H1 (cell line): ENCODE measurements at regions not wholly inside any gene's neighbourhood (a gene's known extent, or its start where the extent isn't known, plus 50 kb on each side); places are given as distances from the start of the nearest gene placed in this dataset.
A peak's percentile ranks its signal among the peaks of the same experiment; 100 is the strongest.

Experiments
- ATF2 ChIP-seq: IDR thresholded peaks from 2 replicates; pipeline ENCODE4 v1.6.1; 2012; ENCODE audit warnings: low read length, inconsistent platforms
- CBX5 ChIP-seq: fragments of 300-800, 300-1000 bp; sonication (generic); IDR thresholded peaks from 2 replicates; pipeline ENCODE4 v1.7.1; 2016; ENCODE audit warnings: antibody characterized with exemption, low read length, low read depth
- CHD7 ChIP-seq: fragments of 300-600 bp; sonication (generic); IDR thresholded peaks from 2 replicates; pipeline ENCODE4 v1.7.1; 2012; ENCODE audit warnings: low read length, moderate library complexity, mild to moderate bottlenecking, inconsistent platforms; ENCODE audit not compliant: insufficient replicate concordance
- CTBP2 ChIP-seq: IDR thresholded peaks from 2 replicates; pipeline ENCODE4 v1.7.0; 2011; ENCODE audit warnings: borderline replicate concordance, mild to moderate bottlenecking, moderate library complexity, mixed read lengths, low read length; ENCODE audit not compliant: insufficient read depth, insufficient read length
- GABPA ChIP-seq: IDR thresholded peaks from 2 replicates; pipeline ENCODE4 v1.6.1; 2011; ENCODE audit warnings: mild to moderate bottlenecking, low read length, moderate library complexity, borderline replicate concordance; ENCODE audit not compliant: insufficient read depth
- MAFK ChIP-seq: IDR thresholded peaks from 2 replicates; pipeline ENCODE4 v1.6.1; 2012; ENCODE audit warnings: low read depth, mild to moderate bottlenecking, improper control_type of control experiment, low read length
- NANOG ChIP-seq: IDR thresholded peaks from 2 replicates; pipeline ENCODE4 v1.6.1; 2011; ENCODE audit warnings: low read length, low read depth, mild to moderate bottlenecking, inconsistent platforms; ENCODE audit not compliant: insufficient read depth, poor library complexity, severe bottlenecking
- SP4 ChIP-seq: IDR thresholded peaks from 2 replicates; pipeline ENCODE4 v1.6.1; 2012; ENCODE audit warnings: low read length, inconsistent platforms
- TAF7 ChIP-seq: optimal IDR thresholded peaks from 2 replicates; pipeline ENCODE3; 2011; ENCODE audit warnings: low read depth, mild to moderate bottlenecking, inconsistent platforms, low read length, moderate library complexity, borderline replicate concordance
- TCF12 ChIP-seq: IDR thresholded peaks from 2 replicates; pipeline ENCODE4 v1.6.1; 2011; ENCODE audit warnings: low read depth, mild to moderate bottlenecking, low read length

- TF ChIP-seq CHD7 (no peak), NANOG (no peak), SP4 (no peak), CTBP2 (no peak), GABPA (no peak), MAFK (0 out of 2 replicates have a peak, but pooled peaks have one; percentile 10), CBX5 (no peak), TAF7 (no peak), ATF2 (no peak), TCF12 (0 out of 2 replicates have a peak, but pooled peaks have one; percentile 62)
These were observed 207.9 kb downstream of the ARL4C start (continued) for GRCh38 chr2:234288974-234289455.
